ENCODE measurements at regions not wholly inside any gene's neighbourhood (a gene's known extent, or its start where the extent isn't known, plus 50 kb on each side); places are given as distances from the start of the nearest gene placed in this dataset.

DNA sequence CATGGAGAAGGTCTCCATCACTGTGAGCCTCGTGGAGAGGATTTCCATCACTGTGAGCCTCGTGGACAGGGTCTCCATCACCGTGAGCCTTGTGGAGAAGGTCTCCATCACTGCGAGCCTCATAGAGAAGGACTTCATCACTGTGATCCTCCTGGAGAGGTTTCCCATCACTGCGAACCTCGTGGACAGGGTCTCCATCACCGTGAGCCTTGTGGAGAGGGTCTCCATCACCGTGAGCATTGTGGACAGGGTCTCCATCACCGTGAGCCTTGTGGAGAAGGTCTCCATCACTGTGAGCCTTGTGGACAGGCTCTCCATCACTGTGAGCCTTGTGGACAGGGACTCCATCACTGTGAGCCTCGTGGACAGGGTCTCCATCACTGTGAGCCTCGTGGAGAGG, 140.4 kb downstream of the ERMARD start:
- TF ChIP-seq, protein P1, sequence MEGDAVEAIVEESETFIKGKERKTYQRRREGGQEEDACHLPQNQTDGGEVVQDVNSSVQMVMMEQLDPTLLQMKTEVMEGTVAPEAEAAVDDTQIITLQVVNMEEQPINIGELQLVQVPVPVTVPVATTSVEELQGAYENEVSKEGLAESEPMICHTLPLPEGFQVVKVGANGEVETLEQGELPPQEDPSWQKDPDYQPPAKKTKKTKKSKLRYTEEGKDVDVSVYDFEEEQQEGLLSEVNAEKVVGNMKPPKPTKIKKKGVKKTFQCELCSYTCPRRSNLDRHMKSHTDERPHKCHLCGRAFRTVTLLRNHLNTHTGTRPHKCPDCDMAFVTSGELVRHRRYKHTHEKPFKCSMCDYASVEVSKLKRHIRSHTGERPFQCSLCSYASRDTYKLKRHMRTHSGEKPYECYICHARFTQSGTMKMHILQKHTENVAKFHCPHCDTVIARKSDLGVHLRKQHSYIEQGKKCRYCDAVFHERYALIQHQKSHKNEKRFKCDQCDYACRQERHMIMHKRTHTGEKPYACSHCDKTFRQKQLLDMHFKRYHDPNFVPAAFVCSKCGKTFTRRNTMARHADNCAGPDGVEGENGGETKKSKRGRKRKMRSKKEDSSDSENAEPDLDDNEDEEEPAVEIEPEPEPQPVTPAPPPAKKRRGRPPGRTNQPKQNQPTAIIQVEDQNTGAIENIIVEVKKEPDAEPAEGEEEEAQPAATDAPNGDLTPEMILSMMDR (conservative IDR thresholded peaks at IDR 0.05; ENCODE audit: low read depth, low read length), result no peak
- TF ChIP-seq EZH2 (IDR thresholded peaks at IDR 0.05; ENCODE audit: borderline replicate concordance, low read depth, low read length, poor library complexity, severe bottlenecking), result no peak
